Body of pancreas (tissue), 4 donors: ENCODE measurements at regions not wholly inside any gene's neighbourhood (a gene's known extent, or its start where the extent isn't known, plus 50 kb on each side); places are given as distances from the start of the nearest gene placed in this dataset.

Experiments used
- CTCF ChIP-seq, 7 experiments: fragments of 450-650 bp in 4 of 7; fragments of 200-600 bp in 3 of 7; sonication (generic) in 3 of 7; IDR thresholded peaks; one replicate each; pipeline ENCODE4 v1.5.1; 2016 to 2019; ENCODE audit warnings: antibody characterized with exemption in 7 of 7
- POLR2A ChIP-seq, 3 donors: fragments of 450-650 bp; IDR thresholded peaks; one replicate each; pipeline ENCODE4 v1.6.1; 2016; ENCODE audit warnings: antibody characterized with exemption in 3 of 3, mild to moderate bottlenecking in 2 of 3

- TF ChIP-seq CTCF (IDR thresholded peaks at IDR 0.05) (no peak), POLR2A (IDR thresholded peaks at IDR 0.05) (no peak)
These were observed 1259.6 kb upstream of the CNTN5 start for GRCh38 chr11:97761175-97761574.
